Dedifferentiated amniotic fluid mesenchymal stem cell (primary cell): ENCODE measurements at regions not wholly inside any gene's neighbourhood (a gene's known extent, or its start where the extent isn't known, plus 50 kb on each side); places are given as distances from the start of the nearest gene placed in this dataset.

ENCODE experiments used
- DNase-seq: peaks from one replicate; pipeline ENCODE4 v3.0.0-alpha.2; 2016; ENCODE audit errors: extremely low spot score

DNA sequence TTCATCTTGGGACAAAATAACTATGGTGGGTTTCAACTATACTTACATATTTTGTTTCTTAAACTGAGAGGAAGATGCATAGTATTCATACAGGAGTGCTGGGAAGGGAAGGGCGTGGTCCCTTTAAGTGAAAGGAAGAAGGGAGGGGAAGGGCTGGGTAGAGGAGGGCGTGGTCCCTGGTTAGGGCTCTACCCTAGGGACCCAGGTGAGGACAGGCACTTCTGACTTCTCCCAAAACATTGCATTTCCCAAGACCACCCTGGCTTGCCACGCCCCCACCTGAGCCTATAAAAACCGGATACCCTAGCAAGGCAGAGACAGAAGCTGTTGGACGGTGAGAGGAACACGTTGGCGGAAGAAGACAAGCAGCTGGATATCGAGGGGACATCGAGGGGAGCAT, 157.6 kb upstream of the PLXNA4 start:
- DNase-seq = no peak

DNA sequence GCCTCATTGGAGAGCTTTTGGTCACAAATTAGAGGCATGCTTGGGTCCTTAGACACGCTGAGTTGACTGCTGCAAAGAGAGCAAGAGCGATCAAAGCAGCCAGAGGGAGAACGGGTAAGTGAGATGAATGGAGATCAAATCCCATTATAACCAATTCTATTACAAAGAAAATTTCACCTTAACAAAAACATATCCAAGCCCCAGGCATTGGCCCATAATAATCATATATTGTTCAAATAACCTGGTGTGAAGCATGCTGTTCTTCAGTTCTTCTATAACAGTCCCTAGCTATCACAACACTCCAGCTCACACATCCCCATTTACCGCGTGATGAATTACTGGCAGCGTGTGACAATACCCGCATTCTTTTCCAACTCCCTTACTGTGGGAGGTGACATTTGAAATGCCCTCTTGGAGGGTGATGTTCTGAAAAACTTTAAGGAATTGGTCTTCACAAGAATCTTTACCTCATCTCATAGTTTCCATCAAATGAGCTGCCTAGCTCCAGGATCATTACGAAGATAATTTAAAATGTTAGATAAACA, 156.1 kb upstream of the PLXNA4 start:
- DNase-seq = no peak

DNA sequence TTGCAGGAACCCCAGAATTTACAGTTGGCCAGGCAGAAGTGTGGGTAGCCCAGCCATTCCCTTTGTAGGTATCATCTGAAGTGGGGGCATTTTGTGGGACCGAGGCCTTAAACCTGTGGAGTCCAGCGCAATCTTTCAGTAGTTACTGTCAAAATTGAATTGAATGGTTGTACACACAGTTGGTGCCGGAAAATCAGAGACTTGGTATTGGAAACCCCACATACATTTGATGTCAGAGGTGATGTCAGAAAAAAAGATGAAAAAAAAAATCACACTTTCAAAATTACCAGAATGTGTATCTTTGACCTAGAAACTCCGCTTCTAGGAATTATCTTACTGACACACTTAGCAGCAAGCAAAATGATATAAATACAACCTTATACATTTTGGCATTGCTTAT, 153.8 kb upstream of the PLXNA4 start:
- DNase-seq = no peak

DNA sequence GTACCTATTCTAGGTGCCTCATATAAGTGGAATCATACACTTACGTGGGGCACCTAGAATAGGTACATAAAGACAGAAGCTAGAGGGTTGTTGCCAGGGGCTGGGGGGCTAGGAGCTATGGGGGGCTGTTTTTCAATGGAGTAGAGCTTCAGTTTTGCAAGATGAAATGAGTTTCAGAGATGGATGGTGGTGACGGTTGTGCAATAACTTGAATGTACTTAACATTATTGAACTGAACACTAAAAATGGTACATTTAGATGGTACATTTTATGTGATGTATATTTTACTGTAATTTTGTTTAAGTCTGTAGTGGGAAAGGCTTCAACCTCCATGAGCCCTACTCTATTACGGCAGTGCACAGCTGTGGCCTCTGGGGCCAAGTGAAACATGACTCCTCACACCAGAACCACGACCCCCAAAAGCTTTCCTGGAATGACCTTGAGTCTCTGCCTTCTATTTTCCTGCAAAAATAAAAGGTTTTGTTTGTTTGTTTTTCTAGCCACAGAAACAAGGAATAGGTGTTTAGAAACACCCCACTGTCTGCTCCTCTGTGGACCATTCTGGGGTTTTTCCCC, 147.3 kb upstream of the PLXNA4 start:
- no peak for DNase-seq

DNA sequence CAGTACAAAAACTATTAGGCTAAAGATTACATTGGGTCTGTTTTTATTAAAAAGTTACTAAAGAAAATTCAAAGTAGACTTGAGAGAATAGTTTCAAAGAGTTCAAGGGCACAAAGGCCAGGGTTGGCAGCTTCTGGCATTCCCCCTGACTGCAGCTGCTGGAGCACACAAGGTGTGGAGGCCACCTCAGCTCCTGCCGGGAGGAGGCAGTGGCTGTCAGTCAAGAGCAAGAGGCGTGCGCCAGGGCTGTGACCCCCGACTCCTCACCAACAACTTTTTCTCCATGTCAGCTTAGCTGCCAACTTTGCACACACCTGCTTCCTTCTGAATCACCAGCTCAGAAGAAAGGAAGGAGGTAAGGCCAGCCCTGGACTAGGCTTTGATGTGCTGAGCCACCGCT, 144.6 kb upstream of the PLXNA4 start:
- DNase-seq = no peak

DNA sequence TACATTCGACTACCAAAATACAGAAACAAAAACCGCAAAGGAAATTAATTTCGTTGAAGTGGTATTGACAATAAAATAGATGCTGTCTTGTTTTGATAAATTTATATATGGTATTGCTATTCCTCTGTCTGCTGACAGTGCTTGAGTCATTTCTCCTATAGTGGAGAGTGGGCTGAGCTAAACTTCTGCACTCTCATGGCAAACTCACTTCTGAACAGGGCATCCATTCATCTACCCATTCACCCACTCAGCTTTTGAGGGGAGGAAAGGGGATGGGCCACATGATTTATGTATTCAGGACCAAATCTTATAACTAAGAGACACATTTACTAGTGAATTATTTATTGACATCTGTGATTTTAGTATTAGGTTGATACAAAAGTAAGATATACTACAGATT, 137.6 kb upstream of the PLXNA4 start:
- DNase-seq = no peak

DNA sequence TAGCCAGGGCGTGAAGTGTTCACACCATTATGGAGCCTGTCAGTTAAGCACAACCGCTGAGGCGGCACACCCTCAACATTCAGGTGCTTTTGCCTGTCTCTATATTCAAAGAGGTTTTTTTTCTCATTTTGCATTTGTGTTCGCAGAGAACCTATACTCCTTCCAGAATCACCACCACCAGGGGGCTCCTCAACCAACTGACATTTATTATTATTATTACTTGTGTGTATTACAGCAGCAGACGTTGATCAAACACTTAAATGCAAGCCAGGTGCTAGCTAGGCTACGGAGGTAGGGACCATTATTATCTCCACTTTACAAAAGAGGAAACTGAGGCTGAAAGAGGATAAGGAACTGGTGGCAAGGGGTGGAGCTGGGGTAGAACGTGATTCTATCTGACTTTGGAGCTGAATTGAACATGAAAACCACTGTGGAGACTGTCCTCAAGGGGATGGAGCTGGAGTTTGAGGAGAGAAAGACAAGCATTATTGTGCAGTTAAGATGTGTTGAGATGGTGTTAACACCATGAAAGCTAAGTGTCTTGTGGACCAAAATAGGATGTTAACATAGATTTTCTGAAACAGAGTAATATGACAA, 133.8 kb upstream of the PLXNA4 start:
- no peak for DNase-seq

DNA sequence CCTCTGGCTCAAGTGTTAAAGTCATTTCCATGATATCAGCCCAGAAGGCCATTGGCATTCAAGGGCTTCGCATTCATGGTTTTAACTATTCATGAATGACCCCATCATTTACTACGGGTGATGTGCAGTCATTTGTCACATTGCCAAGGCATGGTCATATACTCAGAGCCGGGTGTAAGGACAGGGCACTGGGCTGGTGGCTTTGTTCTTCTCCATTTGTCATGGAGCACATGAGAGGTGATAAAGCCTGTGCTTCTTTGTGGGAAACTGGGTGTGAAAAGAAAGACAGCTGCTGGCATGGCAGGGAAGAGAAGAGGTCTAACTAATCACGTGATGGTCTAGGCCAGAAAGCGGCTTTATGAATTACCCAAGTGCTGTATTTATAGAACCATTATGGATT, 132.2 kb upstream of the PLXNA4 start:
- no peak for DNase-seq

DNA sequence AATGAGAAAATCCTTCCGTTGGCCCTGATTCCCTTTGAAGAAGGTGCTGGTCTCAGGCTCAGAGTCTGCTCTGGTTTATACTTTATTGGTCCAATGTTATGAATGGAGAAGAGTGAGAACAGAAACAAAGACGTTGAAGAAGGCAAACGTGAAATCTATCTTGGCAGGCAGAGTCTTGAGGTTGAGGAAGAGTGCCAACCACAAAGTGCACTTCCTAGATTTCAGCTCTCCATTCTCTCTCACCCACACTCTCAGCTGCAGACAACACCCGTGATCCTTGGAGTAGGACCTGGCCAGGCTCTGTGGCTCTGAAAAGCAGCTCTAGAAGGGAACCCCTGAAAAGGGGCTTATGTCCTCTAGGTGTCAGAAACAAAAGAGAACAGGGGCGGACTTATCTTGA, 128.9 kb upstream of the PLXNA4 start:
- DNase-seq = no peak

DNA sequence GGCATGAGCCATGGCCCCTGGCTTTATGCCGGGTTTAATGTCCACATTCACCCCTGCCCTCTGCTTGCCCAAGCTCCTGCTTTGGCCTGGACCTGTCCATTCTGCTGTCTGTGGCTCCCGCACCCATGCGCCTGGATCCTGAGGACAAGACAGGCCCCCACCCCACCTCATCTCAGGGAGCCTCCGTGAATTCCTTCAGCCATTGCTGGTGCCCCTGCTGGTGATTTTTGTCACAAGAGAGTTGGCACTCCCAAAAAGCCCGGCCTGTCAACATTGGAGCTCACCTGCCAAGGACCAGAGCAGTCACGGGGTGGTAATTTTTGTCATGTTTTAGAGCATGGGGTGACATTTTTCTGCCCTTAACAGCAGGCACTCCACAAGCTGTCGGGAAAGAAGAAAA, 127.5 kb upstream of the PLXNA4 start:
- DNase-seq = no peak

DNA sequence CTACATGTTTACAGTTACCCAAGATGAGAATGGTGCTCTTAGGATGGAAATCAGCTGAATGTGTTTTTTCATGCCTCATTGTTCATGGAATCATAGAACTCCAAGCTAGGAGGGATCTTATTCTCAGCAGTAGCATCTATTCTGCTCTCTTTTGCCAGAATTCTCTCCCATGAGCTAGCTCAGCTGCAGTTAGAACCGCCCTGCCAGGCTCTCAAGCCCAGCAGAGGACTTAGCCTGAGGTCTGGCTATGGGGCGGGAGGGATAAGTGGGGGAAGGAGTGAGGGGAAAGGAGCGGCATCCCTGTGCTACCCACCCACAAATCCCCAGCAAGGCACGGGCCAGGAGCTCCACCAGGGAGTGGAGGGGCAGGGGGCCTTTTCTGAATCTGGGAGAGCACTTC, 120.7 kb upstream of the PLXNA4 start:
- no peak for DNase-seq

DNA sequence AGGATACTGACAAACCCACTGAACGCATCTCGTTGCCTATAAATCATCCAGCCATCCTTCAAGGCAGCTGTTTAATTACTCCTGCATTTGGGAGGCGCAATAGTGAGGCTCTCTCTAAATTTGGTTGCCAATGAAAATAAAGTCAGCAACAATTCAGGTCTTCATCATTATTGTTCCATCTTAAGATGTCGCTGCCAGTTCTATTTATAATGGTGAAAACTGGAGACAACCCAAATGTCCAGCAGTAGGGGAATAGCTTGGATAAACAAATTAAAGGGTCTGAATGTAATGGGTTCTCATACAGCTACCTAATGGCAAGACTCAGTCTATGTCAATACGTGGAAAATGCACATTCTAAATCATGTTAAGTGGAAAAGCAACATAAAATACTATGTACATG, 120.1 kb upstream of the PLXNA4 start:
- no peak for DNase-seq

DNA sequence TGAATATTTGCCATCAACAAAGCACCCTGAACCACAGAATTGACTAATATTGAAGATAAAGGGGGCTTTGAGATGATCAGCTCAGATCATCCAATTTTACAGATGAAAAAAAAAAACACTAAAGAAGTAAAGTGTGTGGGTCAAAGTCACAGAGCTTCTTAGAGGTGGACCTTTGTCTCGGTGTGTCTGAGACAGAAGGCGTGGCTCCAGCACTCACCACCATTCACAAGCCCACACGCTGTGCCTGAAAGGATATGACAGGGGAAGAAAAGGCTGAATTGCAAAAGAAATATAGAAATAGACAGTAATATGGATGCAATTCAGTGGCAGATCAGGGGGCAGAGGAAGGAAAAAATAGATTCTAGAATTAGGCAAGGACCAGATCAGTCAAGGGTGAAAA, 114.9 kb upstream of the PLXNA4 start:
- no peak for DNase-seq

DNA sequence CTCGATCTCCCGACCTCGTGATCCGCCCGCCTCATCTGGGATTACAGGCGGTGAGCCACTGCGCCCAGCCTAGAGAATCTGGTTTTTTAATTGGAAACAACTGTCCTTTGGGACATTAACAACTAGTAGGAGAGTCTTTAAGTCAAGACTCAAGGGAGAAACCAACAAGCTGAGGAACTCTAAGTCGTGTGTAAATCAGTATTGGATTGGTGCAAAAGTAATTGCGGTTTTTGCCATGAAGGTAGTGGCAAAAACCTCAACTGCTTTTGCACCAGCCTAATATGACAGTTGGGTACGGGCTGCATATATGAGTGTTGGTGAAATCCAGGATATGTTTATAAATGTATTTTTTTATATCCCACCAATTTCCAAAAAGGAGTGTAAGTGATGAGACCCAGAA, 113.9 kb upstream of the PLXNA4 start:
- no peak for DNase-seq

DNA sequence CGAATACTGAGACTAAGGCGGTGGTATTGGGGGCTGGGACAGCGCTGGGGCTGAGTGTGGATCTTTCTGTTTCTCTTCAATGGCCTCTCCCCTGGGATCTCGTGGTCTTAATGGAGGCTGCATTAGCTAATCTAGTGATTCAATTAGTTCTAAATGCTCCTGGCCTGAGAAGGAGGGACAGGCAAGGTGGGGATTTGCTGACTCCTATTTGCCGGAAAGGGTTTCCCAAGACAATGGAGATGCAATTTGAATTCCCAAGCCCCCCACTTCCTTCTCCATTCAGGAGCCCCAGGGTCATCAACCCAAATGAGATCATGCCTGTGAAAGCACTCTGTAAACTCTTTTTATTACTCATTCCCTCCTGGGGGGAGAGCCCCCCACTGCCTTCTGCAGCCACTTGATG, 111.7 kb upstream of the PLXNA4 start:
- no peak for DNase-seq

DNA sequence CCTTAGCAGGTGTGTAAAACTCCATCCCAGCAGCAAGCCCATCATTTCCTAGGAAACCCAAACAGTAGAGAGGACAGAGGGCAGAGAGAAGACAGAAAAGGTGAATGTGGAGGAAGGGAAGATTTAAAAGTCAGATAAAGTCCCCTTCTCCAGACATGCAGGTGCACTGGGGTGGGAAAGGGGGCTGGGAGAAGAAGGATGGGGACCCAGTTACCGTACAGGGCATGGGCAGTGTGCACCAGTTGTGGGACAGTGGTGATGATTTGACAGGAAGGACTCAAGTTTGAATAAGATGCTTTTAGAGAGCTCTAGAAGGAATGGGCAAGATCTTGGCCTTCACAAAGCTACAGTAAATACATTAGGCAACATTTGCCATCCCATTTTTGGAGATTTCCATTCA, 110.7 kb upstream of the PLXNA4 start:
- no peak for DNase-seq

DNA sequence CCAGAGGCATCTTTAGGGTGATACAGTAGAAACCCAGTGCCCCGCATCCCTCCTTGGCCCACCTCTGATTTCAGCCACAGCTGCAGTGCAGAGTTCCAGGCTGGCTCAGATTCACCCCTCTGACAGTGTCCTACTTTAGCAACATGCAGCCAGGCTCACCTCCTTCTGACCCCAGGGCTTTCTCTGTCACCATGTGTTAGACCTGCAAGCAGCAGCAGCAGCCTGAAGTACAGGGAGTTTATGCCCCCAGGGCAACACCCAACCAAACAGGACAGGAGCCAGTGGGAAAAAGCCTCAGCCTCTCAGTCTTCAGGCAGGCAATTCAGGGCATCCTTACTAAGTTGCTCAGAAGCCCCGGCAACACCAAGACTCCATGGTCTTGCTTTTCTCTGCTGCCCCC, 109.0 kb upstream of the PLXNA4 start:
- DNase-seq = no peak

DNA sequence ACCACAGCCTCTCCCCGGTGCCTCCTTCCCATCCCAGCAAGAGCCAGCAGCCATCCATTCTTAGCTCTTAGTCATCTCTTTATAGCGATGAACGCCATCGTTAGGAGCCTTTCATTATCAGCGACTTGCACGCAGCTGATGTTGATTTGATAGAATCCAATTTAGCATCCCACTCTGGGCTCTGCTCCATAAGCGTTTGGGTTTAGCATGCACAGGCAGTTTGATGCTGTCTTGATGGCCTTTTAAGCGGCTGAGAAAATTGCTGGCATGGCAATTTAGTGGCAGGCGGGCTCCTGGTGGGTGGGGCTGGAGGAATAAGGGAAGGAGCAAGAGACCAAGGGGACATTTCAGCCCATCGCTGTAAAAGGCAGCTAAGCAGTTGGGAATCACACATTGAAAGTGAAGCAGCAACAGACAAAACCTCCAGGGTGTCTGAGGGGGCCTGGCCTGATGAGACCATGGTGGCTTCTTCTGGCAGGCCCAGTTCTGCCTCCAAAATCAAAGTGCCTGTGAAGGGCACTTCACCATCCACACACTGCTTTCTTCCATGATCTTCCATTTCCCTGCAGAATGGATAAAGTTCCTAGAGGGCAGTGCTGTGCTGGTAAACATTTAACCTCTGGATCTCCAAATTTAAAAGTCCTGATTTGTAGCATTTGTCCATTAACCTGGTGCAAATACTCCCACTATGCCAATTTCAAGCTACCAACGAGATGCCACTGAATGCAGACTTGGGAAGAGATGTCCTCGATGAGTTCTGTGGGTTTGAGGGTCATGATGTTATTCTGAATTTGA, 107.8 kb upstream of the PLXNA4 start:
- DNase-seq = no peak

DNA sequence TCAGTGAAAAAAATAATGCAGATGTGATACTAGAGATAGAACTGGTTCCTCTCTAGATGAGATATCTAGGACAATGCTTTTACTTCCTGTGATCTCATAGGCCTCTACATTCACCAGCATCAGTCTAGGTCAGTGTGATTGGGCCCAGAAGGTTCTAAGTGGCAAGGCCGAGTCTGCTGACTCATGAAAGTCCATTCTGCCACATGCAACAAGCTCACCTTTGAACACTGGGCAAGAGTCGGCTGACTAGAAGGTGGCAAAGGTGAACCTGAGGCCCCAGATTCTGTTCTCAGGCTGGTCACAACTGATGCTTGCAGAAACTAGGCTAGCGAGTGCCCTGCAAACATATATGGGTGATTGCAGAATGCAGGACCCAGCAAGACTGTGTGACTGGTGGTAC, 105.7 kb upstream of the PLXNA4 start:
- DNase-seq = no peak

DNA sequence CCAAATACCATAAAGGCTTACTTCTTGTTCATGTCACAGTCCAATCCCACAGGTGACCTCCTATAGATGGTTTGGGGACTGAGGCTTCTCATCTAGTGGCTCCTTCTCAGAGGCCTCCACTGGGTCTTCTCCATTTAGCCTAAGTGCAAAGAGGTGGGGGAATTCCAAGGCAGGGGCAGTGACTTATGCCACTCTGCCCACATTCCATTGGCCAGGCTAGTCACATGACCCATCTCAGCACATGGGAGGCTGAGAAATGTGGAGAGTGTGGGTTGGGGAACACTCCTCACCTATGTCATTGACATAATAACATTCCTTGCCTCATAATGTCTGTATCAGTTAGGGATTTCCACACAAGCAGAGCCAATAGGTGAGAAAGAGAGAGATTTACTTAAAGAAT, 104.3 kb upstream of the PLXNA4 start:
- DNase-seq = no peak

DNA sequence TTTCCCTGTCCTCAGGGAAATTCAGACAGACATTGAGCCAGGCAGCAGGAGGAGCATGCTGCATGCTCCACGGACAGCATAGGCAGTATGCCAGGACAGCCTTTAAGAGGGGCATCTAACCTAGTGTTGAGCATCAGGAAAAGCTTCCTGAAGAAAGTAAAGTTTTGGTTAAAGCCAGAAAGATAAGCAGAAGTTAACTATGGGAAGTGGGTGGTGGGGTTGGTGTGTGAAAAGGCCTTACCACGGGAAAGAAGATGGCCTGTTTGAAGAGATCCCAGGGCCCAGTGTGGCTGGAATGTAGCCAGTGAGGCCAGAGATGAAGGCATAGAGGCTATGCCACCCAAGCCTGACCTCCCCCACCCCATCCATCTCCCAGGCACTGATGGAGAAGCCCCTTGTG, 102.4 kb upstream of the PLXNA4 start:
- DNase-seq = no peak

DNA sequence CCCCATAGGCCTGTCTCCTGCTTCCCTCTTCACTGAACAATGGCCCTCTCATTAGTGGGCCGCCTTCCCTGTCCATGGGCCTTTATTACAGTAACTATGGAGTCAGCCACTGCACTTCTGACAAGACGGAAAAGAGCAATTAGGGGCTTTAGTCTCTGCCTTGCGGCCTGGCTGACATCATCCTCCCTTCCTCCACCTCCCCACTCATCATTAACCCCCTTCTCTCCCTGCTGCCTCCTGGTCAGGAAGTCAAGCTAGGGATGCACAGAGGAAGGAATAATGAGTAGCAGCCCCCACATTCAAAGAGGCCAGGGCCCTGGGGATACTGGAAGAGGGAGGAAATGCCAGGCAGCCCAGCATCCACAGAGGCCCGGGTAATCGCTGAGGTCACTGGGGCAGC, 101.6 kb upstream of the PLXNA4 start:
- no peak for DNase-seq
